VCaP (cell line): ENCODE measurements at regions not wholly inside any gene's neighbourhood (a gene's known extent, or its start where the extent isn't known, plus 50 kb on each side); places are given as distances from the start of the nearest gene placed in this dataset.

Experiments
- H3K27ac ChIP-seq: fragments of 450-650 bp; 2 replicates; pipeline ENCODE4 v1.5.1; 2017
- TF ChIP-seq, protein P1 (sequence below): fragments of 450-650 bp; conservative IDR thresholded peaks from 2 replicates; pipeline ENCODE4 v1.5.1; 2017; ENCODE audit warnings: mild to moderate bottlenecking, moderate library complexity

DNA sequence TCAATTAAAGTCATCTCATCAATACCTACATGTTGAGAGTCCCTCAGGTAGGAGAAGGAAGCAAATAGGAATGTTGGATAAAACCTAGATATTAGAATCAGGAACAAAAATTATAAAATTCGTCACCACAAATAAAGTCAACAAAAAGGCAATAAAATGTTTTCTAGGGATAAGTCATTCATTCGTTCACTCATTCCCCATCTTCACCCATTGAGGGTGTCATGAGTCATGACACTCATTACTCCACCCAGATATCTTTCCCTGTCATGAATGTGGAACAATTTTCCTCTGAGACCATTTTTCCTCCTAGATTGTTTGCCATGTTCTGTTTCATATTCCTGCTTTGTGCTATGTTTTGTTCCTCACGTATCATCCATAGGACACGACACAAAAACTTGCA is 50.9 kb upstream of the OLIG3 start:
- TF ChIP-seq, protein P1, sequence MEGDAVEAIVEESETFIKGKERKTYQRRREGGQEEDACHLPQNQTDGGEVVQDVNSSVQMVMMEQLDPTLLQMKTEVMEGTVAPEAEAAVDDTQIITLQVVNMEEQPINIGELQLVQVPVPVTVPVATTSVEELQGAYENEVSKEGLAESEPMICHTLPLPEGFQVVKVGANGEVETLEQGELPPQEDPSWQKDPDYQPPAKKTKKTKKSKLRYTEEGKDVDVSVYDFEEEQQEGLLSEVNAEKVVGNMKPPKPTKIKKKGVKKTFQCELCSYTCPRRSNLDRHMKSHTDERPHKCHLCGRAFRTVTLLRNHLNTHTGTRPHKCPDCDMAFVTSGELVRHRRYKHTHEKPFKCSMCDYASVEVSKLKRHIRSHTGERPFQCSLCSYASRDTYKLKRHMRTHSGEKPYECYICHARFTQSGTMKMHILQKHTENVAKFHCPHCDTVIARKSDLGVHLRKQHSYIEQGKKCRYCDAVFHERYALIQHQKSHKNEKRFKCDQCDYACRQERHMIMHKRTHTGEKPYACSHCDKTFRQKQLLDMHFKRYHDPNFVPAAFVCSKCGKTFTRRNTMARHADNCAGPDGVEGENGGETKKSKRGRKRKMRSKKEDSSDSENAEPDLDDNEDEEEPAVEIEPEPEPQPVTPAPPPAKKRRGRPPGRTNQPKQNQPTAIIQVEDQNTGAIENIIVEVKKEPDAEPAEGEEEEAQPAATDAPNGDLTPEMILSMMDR = no peak
- no peak overlapping the region for H3K27ac ChIP-seq

DNA sequence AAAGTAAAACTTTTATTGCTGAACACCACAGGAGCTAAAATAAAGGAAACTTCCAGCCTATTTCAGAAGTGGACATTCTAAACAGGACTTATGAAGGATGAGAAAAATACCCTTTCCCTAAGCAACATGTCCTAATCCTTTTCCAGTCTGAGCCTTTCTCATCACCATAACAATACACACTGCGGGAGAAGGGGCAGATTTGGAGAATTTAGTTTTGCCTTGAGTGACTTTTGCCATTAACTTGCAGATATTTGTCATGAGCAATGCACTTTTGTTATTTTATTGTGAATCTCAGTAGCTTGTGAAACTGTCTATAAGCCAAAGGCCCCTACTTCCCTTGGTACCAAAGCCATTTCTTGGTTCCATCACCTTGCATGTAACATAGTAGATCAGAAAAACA is 53.0 kb upstream of the OLIG3 start:
- H3K27ac ChIP-seq = no peak overlapping the region
- TF ChIP-seq, protein P1 = no peak

- H3K27ac ChIP-seq = no peak overlapping the region
- TF ChIP-seq, protein P1 = no peak
Measured at GRCh38 chr6:137547601-137548000, 53.4 kb upstream of the OLIG3 start.

DNA sequence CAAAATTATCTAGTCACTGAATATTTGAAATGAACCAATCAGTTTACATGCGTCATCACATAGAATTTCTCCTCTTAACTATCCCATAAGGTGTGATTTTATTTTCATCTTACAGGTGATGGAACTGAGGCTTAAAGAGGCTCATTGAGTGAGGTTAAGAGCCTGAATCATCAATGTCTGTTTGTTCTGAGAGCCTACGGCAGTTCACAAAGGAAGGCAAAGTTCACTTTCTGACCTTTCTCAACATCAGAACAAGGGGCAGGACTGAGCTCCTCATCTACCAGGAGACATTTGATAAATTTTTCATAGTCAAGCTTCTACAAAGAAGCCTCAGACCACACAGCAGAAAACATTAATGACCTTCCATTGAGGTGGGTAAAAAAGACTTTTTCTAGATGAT is 54.9 kb upstream of the OLIG3 start:
- TF ChIP-seq, protein P1 = no peak
- no peak overlapping the region for H3K27ac ChIP-seq

GRCh38 chr6:137550535-137550934 is 56.3 kb upstream of the OLIG3 start:
- TF ChIP-seq, protein P1 = no peak
- no peak overlapping the region for H3K27ac ChIP-seq

DNA sequence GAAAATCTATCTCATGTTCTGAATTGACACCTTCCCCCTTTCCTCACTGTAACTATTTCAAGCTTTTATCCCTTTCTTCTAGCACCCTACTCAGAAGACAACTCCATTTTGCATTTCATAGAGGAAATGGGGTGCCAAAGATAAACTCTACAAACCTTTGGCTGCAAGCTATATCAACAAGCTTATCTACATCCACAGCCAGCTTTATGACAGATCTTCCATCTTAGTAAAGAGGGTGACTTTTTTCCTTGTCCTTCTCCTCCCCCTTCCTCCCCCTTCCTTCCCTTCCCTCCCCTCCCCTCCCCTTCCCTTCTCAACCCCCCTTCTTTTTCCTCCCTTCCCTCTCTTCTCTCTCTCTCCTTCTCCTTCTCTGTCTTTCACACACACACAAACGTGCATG is 58.0 kb upstream of the OLIG3 start:
- H3K27ac ChIP-seq = no peak overlapping the region
- TF ChIP-seq, protein P1 = no peak

DNA sequence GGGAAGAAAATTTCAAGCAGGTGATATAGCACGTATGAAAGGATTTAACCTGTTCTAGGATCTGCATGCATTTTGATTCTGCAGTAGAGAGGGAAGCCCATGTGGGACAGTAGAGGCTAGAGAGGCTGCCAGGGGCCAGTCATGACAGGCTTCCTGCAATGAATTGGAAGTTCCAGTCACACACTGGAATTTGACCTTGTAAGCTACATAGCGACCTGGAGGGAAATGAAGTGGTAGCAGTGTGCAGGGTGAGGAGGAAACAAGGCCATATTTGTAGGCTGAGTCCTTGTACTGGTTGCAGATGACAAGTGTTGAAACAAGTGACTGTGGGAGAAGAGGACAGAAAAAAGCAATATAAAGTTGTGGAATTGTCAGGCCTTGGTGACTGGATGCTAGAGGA is 58.6 kb upstream of the OLIG3 start:
- H3K27ac ChIP-seq = no peak overlapping the region
- TF ChIP-seq, protein P1 = no peak

DNA sequence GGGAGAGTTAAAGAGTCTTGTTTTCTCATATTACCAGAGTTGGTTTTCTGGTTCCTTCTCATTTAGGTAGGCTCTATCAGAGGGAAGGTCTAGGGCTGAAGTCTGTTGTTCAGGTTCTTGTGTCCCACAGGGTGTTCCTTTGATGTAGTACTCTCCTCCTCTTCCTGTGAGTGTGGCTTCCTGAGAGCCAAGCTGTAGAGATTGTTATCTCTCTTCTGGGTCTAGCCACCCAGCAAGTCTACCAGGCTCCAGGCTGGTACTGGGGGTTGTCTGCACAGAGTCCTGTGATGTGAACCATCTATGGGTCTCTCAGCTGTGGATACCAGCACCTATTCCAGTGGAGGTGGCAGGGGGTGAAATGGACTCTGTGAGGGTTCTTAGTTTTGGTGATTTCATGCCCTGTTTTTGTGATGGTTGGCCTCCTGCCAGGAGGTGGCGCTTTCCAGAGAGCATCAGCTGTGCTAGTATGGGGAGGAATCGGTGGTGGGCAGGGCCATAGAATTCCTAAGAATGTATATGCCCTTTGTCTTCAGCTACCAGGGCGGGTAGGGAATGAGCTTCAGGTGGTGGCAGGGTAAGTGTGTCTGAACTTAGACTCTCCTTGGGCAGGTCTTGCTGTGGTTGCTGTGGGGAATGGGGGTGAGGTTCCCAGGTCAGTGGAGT is 65.5 kb upstream of the OLIG3 start:
- H3K27ac ChIP-seq = peak overlapping the region; percentile 48; the same call in 1 of the 2 replicates
